Common myeloid progenitor, CD34-positive (primary cell): ENCODE measurements at regions not wholly inside any gene's neighbourhood (a gene's known extent, or its start where the extent isn't known, plus 50 kb on each side); places are given as distances from the start of the nearest gene placed in this dataset.
A peak's percentile ranks its signal among the peaks of the same experiment; 100 is the strongest.

Source experiments
- CTCF ChIA-PET: fragments of 350-600 bp; sonication (Branson Sonifier 250); formaldehyde crosslinking; loops from one replicate; lab custom pipeline; 2021; ENCODE audit warnings: antibody characterized with exemption; lab: Charles Lee
- POLR2A ChIA-PET: fragments of 350-600 bp; sonication (Branson Sonifier 250); formaldehyde crosslinking; loops from one replicate; lab custom pipeline; 2021; ENCODE audit warnings: antibody characterized with exemption; lab: Charles Lee
- DNase-seq, 3 donors: peaks; one replicate each; pipeline versions ENCODE4 v3.0.0 to v3.0.0-alpha.2; 2013
- H3K27ac ChIP-seq, 2 experiments: 1 replicate in 1 of 2; 2 replicates in 1 of 2; pipeline ENCODE4 v1.7.0; 2013; ENCODE audit warnings: inconsistent platforms in 2 of 2, low read length in 2 of 2, mild to moderate bottlenecking in 2 of 2, low read depth in 1 of 2, moderate library complexity in 1 of 2; ENCODE audit not compliant: severe bottlenecking in 2 of 2, insufficient read depth in 1 of 2, poor library complexity in 1 of 2
- H3K27me3 ChIP-seq, 5 experiments: replicated peaks in 2 of 5; 1 replicate in 3 of 5; 2 replicates in 2 of 5; pipeline versions ENCODE4 v1.6.1 to v1.7.0; 2013; ENCODE audit warnings: low read length in 4 of 5, mild to moderate bottlenecking in 2 of 5, moderate library complexity in 2 of 5, inconsistent platforms in 1 of 5; ENCODE audit not compliant: insufficient read depth in 5 of 5, control insufficient read depth in 4 of 5
- H3K36me3 ChIP-seq, 4 experiments: 1 replicate in 2 of 4; 2 replicates in 2 of 4; pipeline versions ENCODE4 v1.6.1 to v1.7.0; 2013; ENCODE audit warnings: low read length in 3 of 4, control low read depth in 1 of 4, mild to moderate bottlenecking in 1 of 4; ENCODE audit not compliant: control insufficient read depth in 4 of 4, insufficient read depth in 4 of 4
- H3K4me1 ChIP-seq, 4 experiments: 1 replicate in 3 of 4; 2 replicates in 1 of 4; pipeline versions ENCODE4 v1.6.1 to v1.7.1; 2013; ENCODE audit warnings: low read length in 3 of 4, mild to moderate bottlenecking in 3 of 4, control low read depth in 1 of 4, inconsistent platforms in 1 of 4, moderate library complexity in 1 of 4; ENCODE audit not compliant: control insufficient read depth in 4 of 4, insufficient read depth in 4 of 4; ENCODE audit errors: control extremely low read depth in 1 of 4
- H3K4me3 ChIP-seq, 7 experiments: 1 replicate in 4 of 7; 2 replicates in 3 of 7; pipeline versions ENCODE4 v1.5.1 to v1.7.0; 2013; ENCODE audit warnings: mild to moderate bottlenecking in 7 of 7, low read length in 6 of 7, moderate library complexity in 6 of 7, inconsistent platforms in 2 of 7, low read depth in 2 of 7, control low read depth in 1 of 7; ENCODE audit not compliant: insufficient read depth in 4 of 7, control insufficient read depth in 1 of 7; ENCODE audit errors: extremely low read depth in 1 of 7
- H3K9me3 ChIP-seq, 5 experiments: 1 replicate in 4 of 5; 2 replicates in 1 of 5; pipeline versions ENCODE4 v1.6.1 to v1.7.1; 2013; ENCODE audit warnings: low read length in 4 of 5, mild to moderate bottlenecking in 2 of 5, inconsistent platforms in 1 of 5, low read depth in 1 of 5, moderate library complexity in 1 of 5; ENCODE audit not compliant: control insufficient read depth in 4 of 5, insufficient read depth in 2 of 5; ENCODE audit errors: control extremely low read depth in 1 of 5
- WGBS: methylation state at CpG from one replicate; pipeline ENCODE4 v1.1.5; 2013; ENCODE audit not compliant: insufficient coverage; 5-methylcytosine and 5-hydroxymethylcytosine counted together

- ChIA-PET CTCF (interaction anchor here (1.2 to 1.9 kb wide), 4 partner anchors 10 to 62 kb away, joined by 3 to 8 read pairs (median 6); no protein-coding TSS in a partner anchor), POLR2A (no interaction called here)
- H3K36me3 ChIP-seq = no peaks in the 10 kb centered on the region
- peaks cover 29 to 63% (median 42%) of the 10 kb centered on the region in 4 experiments for H3K4me1 ChIP-seq
- no peak for DNase-seq
- H3K9me3 ChIP-seq = no peaks in the 10 kb centered on the region
- no peaks in the 10 kb centered on the region for H3K27me3 ChIP-seq
- no CpG with 5 or more reads among the region's 1 CpG for WGBS
- H3K27ac ChIP-seq = no peak overlapping the region
- no peak overlapping the region for H3K4me3 ChIP-seq
These were observed 201.7 kb downstream of the SPRY1 start for GRCh38 chr4:123598331-123598730.

- Histone ChIP-seq H3K9me3 (no peaks in the 10 kb centered on the region), H3K4me1 (peaks cover 28 to 54% (median 41%) of the 10 kb centered on the region in 4 experiments), H3K36me3 (no peaks in the 10 kb centered on the region), H3K27me3 (no peaks in the 10 kb centered on the region), H3K27ac (peak overlapping the region in 1 of 2 experiments; percentile 32), H3K4me3 (no peak overlapping the region)
- WGBS = no CpG with 5 or more reads among the region's 3 CpGs
- DNase-seq = peak in 2 of 3 donors; percentile 16 to 74
- ChIA-PET POLR2A (interaction anchor here (0.9 to 1.4 kb wide), 3 partner anchors 11 to 200 kb away, joined by 3 to 7 read pairs (median 3); no protein-coding TSS in a partner anchor), CTCF (interaction anchor here (0.7 to 1.9 kb wide), 7 partner anchors 10 to 155 kb away, joined by 3 to 8 read pairs (median 3); no protein-coding TSS in a partner anchor)
These were observed 202.7 kb downstream of the SPRY1 start for GRCh38 chr4:123599061-123599919.

DNA sequence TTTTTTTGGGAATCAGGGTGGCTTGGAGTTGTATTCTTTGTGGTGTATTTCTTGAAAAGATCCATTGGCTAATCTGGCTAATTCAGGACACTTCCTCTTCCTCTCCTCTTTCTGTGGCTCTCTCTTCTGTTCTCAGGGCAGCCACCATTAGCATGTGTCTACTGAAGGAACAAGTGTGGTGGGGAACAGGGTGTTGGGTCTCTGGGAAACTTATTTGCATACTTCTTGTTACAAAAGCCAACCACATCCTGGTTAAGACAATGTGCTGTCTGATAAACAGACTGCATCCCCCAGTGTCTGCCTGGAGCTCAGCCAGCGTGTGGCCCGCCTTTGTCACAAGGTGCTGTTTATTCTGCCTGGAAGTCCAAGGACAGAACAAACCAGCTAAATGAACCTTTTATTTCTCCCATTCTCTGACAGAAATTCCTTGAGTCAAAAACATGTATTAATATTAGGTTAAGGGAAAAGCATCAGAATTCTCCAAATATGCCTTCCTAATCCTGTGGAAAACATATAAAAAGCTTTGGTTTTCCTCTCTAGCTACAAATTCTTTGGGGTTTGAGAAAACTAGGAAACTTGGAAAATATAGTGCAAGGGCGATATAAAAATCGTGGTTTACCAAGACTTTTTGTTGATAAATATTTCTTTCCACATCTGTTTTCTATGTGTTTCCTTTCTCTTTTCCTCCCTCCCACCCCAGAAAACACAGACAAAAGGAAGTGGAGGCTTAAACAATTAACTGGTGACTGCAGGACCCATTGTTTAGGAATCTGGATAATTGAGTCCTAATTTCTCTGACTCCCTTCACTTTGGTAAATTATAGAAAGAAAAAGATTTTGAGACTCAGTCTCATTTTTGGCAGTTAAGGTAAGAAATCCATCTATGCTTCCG is 203.6 kb downstream of the SPRY1 start:
- CTCF ChIA-PET = interaction anchor here (0.7 to 1.2 kb wide), 7 partner anchors 9 to 156 kb away, joined by 3 to 6 read pairs (median 3); no protein-coding TSS in a partner anchor
- DNase-seq = peak; percentile 97 to 100 (median 99)
- no peaks in the 10 kb centered on the region for H3K9me3 ChIP-seq
- no peaks in the 10 kb centered on the region for H3K36me3 ChIP-seq
- H3K4me1 ChIP-seq = peaks cover 27 to 51% (median 39%) of the 10 kb centered on the region in 4 experiments
- H3K27me3 ChIP-seq = no peaks in the 10 kb centered on the region
- 0% methylated on average over 1 of the region's 5 CpGs for WGBS
- H3K27ac ChIP-seq = peak overlapping the region in 1 of 2 experiments; percentile 77
- POLR2A ChIA-PET = interaction anchor here (0.9 to 1.4 kb wide), 3 partner anchors 10 to 201 kb away, joined by 3 to 7 read pairs (median 3); no protein-coding TSS in a partner anchor
- peak overlapping the region in 3 of 7 experiments; percentile 8 to 38 (median 35) for H3K4me3 ChIP-seq

- ChIA-PET CTCF (interaction anchor here (0.9 to 1.2 kb wide), 6 partner anchors 12 to 58 kb away, joined by 3 to 5 read pairs (median 3); no protein-coding TSS in a partner anchor), POLR2A (interaction anchor here (1.4 kb wide), 1 partner anchor 16 kb away, joined by 7 read pairs; no protein-coding TSS in a partner anchor)
- Histone ChIP-seq H3K27ac (no peak overlapping the region), H3K36me3 (no peaks in the 10 kb centered on the region), H3K4me3 (no peak overlapping the region), H3K27me3 (no peaks in the 10 kb centered on the region), H3K9me3 (no peaks in the 10 kb centered on the region), H3K4me1 (peaks cover 27 to 53% (median 41%) of the 10 kb centered on the region in 4 experiments)
- 100% methylated on average over 3 of the region's 6 CpGs for WGBS
- DNase-seq = no peak
These were observed 204.7 kb downstream of the SPRY1 start for GRCh38 chr4:123600987-123601904.

GRCh38 chr4:123602007-123602406 is 205.4 kb downstream of the SPRY1 start:
- 100% methylated on average over 3 of the region's 4 CpGs for WGBS
- CTCF ChIA-PET = interaction anchor here (0.9 to 1.2 kb wide), 4 partner anchors 15 to 37 kb away, joined by 3 to 5 read pairs (median 3); no protein-coding TSS in a partner anchor
- H3K27ac ChIP-seq = no peak overlapping the region
- H3K9me3 ChIP-seq = no peaks in the 10 kb centered on the region
- no peaks in the 10 kb centered on the region for H3K36me3 ChIP-seq
- no peak overlapping the region for H3K4me3 ChIP-seq
- peaks cover 27 to 61% (median 45%) of the 10 kb centered on the region in 4 experiments for H3K4me1 ChIP-seq
- no peak for DNase-seq
- POLR2A ChIA-PET = no interaction called here
- no peaks in the 10 kb centered on the region for H3K27me3 ChIP-seq

GRCh38 chr4:123603165-123603564 is 206.6 kb downstream of the SPRY1 start:
- H3K4me1 ChIP-seq = peaks cover 29 to 65% (median 47%) of the 10 kb centered on the region in 4 experiments
- H3K27ac ChIP-seq = no peak overlapping the region
- CTCF ChIA-PET = interaction anchor here (0.6 kb wide), 1 partner anchor 15 kb away, joined by 4 read pairs; no protein-coding TSS in a partner anchor
- peak overlapping the region in 1 of 7 experiments; percentile 41 for H3K4me3 ChIP-seq
- WGBS = 79% methylated on average over 4 of the region's 7 CpGs
- H3K9me3 ChIP-seq = no peaks in the 10 kb centered on the region
- no peaks in the 10 kb centered on the region for H3K36me3 ChIP-seq
- POLR2A ChIA-PET = no interaction called here
- DNase-seq = peak in 2 of 3 donors; percentile 52 to 53
- no peaks in the 10 kb centered on the region for H3K27me3 ChIP-seq
